BJ (cell line): ENCODE measurements at regions not wholly inside any gene's neighbourhood (a gene's known extent, or its start where the extent isn't known, plus 50 kb on each side); places are given as distances from the start of the nearest gene placed in this dataset.

Source experiments
- CTCF ChIA-PET: fragments of 350-600 bp; formaldehyde crosslinking; extraction: SDS; loops from one replicate; lab custom pipeline; 2021; ENCODE audit warnings: antibody characterized with exemption, inconsistent platforms; lab: Yijun Ruan, JAX
- POLR2A ChIA-PET: fragments of 300-600 bp; sonication (Branson Sonifier 250); formaldehyde crosslinking; extraction: SDS; loops from one replicate; lab custom pipeline; 2021; ENCODE audit warnings: antibody characterized with exemption; lab: Charles Lee
- DNase-seq: peaks from one replicate; pipeline ENCODE4 v3.0.0-alpha.2; 2011; ENCODE audit warnings: low read depth
- H3K27me3 ChIP-seq: 2 replicates; pipeline ENCODE4 v1.6.0; 2011; ENCODE audit warnings: low read length; ENCODE audit not compliant: control insufficient read depth, insufficient read depth
- H3K36me3 ChIP-seq: 2 replicates; pipeline ENCODE4 v1.5.1; 2011; ENCODE audit warnings: low read length; ENCODE audit not compliant: control insufficient read depth, insufficient read depth
- H3K4me3 ChIP-seq: 2 replicates; pipeline ENCODE4 v1.5.1; 2011; ENCODE audit warnings: low read depth, mild to moderate bottlenecking, control low read depth, low read length
- TF ChIP-seq, protein P1 (sequence below): IDR thresholded peaks from 2 replicates; pipeline ENCODE4 v1.5.1; 2011; ENCODE audit warnings: low read depth, mild to moderate bottlenecking, control low read depth, inconsistent platforms, low read length, moderate library complexity; ENCODE audit not compliant: insufficient read depth

DNA sequence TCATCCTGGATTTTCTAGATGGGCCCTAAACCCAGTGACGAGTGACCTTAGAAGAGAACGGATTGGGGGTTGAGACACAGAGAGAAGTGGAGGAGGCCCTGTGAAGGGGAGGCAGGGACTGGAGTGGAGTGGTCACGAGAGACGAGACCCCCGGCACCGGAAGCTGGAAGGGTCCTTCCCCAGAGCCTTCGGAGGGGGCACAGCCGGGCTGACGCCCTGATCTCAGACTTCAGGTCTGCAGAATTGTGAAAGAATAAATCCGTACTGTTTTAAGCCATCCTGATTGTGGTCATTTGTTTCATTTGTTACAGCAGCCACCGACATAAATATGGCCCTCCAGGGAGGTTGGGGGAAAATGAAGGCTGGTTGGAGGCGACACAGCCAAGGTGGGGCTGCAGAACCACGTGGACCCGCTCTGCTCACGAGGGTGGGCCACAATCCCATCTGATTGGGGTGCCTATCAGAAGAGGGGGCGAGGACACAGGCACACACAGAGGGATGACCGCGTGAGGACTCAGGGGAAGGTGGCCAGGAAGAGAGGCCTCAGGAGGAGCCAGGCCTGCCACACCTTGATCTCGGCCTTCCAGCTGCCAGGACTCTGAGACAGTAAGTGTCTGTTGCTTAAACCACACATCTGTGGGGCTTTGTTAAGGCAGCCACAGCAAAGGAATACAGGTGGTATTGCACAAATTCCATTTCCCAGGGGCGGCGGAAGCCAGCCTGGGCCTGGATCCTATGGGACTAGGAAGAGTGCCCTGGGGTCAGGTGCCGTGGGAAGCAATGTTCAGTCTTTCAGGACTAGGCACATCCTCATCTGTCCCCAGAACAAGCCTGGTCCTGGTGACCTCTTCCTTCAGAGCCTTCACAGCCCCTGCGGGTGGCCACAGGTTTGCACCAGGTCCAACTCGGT, 73.3 kb upstream of the SHANK2 start:
- TF ChIP-seq, protein P1, sequence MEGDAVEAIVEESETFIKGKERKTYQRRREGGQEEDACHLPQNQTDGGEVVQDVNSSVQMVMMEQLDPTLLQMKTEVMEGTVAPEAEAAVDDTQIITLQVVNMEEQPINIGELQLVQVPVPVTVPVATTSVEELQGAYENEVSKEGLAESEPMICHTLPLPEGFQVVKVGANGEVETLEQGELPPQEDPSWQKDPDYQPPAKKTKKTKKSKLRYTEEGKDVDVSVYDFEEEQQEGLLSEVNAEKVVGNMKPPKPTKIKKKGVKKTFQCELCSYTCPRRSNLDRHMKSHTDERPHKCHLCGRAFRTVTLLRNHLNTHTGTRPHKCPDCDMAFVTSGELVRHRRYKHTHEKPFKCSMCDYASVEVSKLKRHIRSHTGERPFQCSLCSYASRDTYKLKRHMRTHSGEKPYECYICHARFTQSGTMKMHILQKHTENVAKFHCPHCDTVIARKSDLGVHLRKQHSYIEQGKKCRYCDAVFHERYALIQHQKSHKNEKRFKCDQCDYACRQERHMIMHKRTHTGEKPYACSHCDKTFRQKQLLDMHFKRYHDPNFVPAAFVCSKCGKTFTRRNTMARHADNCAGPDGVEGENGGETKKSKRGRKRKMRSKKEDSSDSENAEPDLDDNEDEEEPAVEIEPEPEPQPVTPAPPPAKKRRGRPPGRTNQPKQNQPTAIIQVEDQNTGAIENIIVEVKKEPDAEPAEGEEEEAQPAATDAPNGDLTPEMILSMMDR: no peak
- no peak overlapping the region for H3K4me3 ChIP-seq
- H3K27me3 ChIP-seq: peaks cover 1% of the 10 kb centered on the region
- H3K36me3 ChIP-seq: no peaks in the 10 kb centered on the region
- CTCF ChIA-PET: interaction anchor here (1.0 kb wide), 1 partner anchor 9 kb away, joined by 3 read pairs; no protein-coding TSS in a partner anchor
- DNase-seq: no peak
- POLR2A ChIA-PET: no interaction called here

DNA sequence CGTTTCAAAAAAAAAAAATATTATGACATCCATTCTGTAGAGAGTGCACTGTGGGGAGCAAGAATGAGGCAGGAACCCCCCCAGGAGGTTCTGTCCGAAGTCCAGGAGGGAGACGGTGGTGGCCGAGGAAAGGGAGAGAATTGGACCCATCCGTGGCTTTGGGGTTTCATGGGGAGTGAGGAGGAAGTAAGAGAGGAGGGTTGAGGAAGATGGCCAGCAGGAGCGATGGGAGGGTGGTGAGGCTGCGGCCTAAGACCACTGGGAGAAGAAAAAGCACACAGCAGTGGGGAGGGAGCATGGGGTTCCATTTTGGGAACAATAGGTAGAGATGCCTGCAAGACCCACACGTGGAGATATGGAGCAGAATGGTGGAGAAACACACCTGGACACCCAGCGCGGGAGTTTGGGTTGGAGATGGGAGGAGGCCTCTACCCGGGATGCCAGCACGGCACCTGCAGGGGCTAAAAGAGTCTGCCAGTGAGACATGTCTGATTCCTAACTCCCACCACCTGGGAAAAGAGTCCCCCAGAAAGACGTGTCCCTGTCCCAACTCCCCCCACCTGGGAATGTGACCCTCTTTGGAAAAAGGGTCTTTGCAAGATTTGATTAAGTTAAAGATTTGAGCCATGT, 72.5 kb upstream of the SHANK2 start:
- no peaks in the 10 kb centered on the region for H3K36me3 ChIP-seq
- no peak overlapping the region for H3K4me3 ChIP-seq
- ChIA-PET POLR2A (no interaction called here), CTCF (no interaction called here)
- peaks cover 1% of the 10 kb centered on the region for H3K27me3 ChIP-seq
- no peak for DNase-seq
- TF ChIP-seq, protein P1: no peak

DNA sequence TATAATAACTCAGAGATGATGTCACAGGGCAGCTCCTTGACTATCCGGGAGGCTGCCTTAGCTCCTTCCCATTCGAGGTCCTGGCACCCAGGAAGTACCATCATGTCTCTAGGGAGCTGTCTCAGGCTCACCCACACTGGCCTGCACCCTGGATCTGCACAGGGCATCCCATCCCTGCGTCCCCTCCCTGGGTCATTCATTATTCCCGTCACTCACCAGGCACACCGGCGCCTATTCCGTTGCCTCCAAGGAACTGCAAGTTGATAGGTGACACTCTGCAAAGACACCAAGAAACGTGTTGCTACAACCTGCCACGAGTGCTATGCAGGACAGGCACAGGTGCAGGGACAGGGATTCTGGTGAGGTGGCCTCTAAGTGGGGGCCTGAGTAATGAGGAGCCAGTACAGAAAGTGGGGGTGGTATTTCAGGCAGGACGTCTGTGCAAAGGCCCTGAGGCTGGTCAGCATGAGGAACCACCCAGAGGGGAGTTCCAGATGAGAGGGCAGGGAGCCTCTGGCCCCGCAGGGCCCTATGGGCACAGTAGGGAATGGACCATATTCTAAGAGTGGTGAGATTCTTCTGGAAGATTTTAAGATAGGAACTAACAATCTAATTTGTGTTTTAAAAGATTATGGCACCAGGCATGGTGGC, 71.6 kb upstream of the SHANK2 start:
- TF ChIP-seq, protein P1: no peak
- H3K4me3 ChIP-seq: no peak overlapping the region
- peaks cover 1% of the 10 kb centered on the region for H3K27me3 ChIP-seq
- no peak for DNase-seq
- ChIA-PET CTCF (no interaction called here), POLR2A (no interaction called here)
- no peaks in the 10 kb centered on the region for H3K36me3 ChIP-seq

DNA sequence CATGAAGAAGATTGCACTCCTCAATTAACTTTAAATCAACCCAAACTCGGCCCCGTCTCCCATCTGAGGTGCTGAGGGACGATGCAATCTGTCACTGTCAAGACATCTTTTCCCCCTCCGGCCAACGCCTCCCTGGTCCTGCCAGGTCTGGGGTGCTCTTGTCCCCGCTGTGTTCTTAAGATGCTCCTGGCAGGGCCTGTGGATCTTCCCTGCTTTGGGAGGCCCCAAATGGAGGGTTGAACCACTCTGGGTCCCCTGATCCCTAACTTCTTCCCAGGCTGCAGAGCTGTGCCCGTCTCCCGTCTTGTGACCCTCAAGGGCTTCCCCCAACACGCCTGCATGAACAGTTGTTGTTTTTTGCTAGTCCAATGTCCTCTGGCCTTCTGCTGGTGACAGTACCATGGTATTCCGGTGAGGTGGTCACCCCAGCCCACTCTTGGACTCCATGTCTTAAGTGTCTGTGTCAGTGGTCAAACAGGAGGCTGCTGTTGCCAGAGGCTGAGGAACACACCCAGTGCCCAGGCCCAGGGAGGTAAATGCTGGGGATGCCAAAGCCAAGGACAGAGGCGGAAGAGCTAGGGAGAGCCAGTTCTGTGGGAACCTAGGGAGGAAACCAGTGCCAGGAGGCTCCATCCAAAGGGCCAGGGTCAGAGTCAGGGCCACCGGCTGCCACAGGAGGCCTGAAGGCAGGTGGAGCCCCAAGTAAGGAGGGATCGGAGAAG, 70.6 kb upstream of the SHANK2 start:
- ChIA-PET POLR2A (no interaction called here), CTCF (no interaction called here)
- Histone ChIP-seq H3K27me3 (no peaks in the 10 kb centered on the region; the same call in none of the 2 replicates), H3K36me3 (no peaks in the 10 kb centered on the region), H3K4me3 (no peak overlapping the region)
- TF ChIP-seq, protein P1: no peak
- DNase-seq: no peak
